Endothelial cell of umbilical vein (primary cell): ENCODE measurements at regions not wholly inside any gene's neighbourhood (a gene's known extent, or its start where the extent isn't known, plus 50 kb on each side); places are given as distances from the start of the nearest gene placed in this dataset.

Experiments
- BruUV-seq: library from RNA; stranded (reverse); fragments of 400-500 nt; replicated peaks from 2 replicates; lab custom pipeline; 2021; lab: Mats Ljungman, UMichigan
- CTCF ChIA-PET: fragments of 300-600, 350-600 bp; sonication (Branson Sonifier 250); formaldehyde crosslinking; loops from one replicate; lab custom pipeline; 2021; ENCODE audit warnings: antibody characterized with exemption, inconsistent platforms; lab: Charles Lee
- POLR2A ChIA-PET: fragments of 300-600, 350-600 bp; sonication (Branson Sonifier 250); formaldehyde crosslinking; loops from one replicate; lab custom pipeline; 2021; ENCODE audit warnings: antibody characterized with exemption, inconsistent platforms; lab: Charles Lee
- DNase-seq: peaks from one replicate; pipeline ENCODE4 v3.0.0-alpha.2; 2011; ENCODE audit warnings: low read depth, low spot score
- FAIRE-seq: peaks from 2 replicates; lab custom pipeline; 2011; peaks lifted over from hg19 to GRCh38; lab: Jason Lieb, UNC
- H2AFZ ChIP-seq: 2 replicates; pipeline ENCODE4 v1.6.0; 2012; ENCODE audit warnings: low read depth, low read length, control low read depth, inconsistent platforms
- H3K27ac ChIP-seq: 2 replicates; pipeline ENCODE4 v1.5.1; 2011; ENCODE audit warnings: low read depth, mild to moderate bottlenecking, control low read depth, low read length, moderate library complexity; ENCODE audit not compliant: insufficient read depth
- H3K27me3 ChIP-seq, 2 experiments: 2 replicates each; pipeline versions ENCODE4 v1.6.0 to v1.6.1; 2011; ENCODE audit warnings: low read length in 2 of 2, mixed read lengths in 1 of 2; ENCODE audit not compliant: control insufficient read depth in 2 of 2, insufficient read depth in 2 of 2
- H3K36me3 ChIP-seq, 2 experiments: 2 replicates in 1 of 2; 3 replicates in 1 of 2; pipeline ENCODE4 v1.5.1; 2011; ENCODE audit warnings: low read length in 2 of 2, mild to moderate bottlenecking in 1 of 2, moderate library complexity in 1 of 2; ENCODE audit not compliant: control insufficient read depth in 2 of 2, insufficient read depth in 2 of 2; ENCODE audit errors: extremely low read depth in 1 of 2
- H3K4me1 ChIP-seq: 3 replicates; pipeline ENCODE4 v1.5.1; 2011; ENCODE audit warnings: mild to moderate bottlenecking, low read length; ENCODE audit not compliant: control insufficient read depth, insufficient read depth; ENCODE audit errors: extremely low read depth
- H3K4me2 ChIP-seq: 2 replicates; pipeline ENCODE4 v1.6.1; 2011; ENCODE audit warnings: low read length, control low read depth, mixed read lengths; ENCODE audit not compliant: insufficient read depth
- H3K4me3 ChIP-seq, 3 experiments: fragments of 200-600 bp in 1 of 3; sonication (generic), shearing (Covaris generic) in 1 of 3; replicated peaks in 1 of 3; 2 replicates each; pipeline ENCODE4 v1.5.1; 2011 to 2016; ENCODE audit warnings: control low read depth in 3 of 3, low read length in 3 of 3, mild to moderate bottlenecking in 2 of 3, inconsistent platforms in 1 of 3, low read depth in 1 of 3, moderate library complexity in 1 of 3; ENCODE audit not compliant: insufficient read depth in 1 of 3
- H3K79me2 ChIP-seq: 2 replicates; pipeline ENCODE4 v1.6.0; 2012; ENCODE audit warnings: low read length, inconsistent platforms; ENCODE audit not compliant: control insufficient read depth, insufficient read depth
- H3K9ac ChIP-seq: replicated peaks from 2 replicates; pipeline ENCODE3; 2011; ENCODE audit warnings: low read length, control low read depth; ENCODE audit not compliant: insufficient read depth; ENCODE audit errors: extremely low read depth
- H3K9me1 ChIP-seq: replicated peaks from 3 replicates; pipeline ENCODE4 v1.6.0; 2011; ENCODE audit warnings: mild to moderate bottlenecking, low read length; ENCODE audit not compliant: control insufficient read depth, insufficient read depth; ENCODE audit errors: extremely low read depth
- H3K9me3 ChIP-seq: replicated peaks from 2 replicates; pipeline ENCODE4 v1.5.1; 2012; ENCODE audit warnings: low read length, inconsistent platforms; ENCODE audit not compliant: control insufficient read depth, insufficient read depth
- H4K20me1 ChIP-seq: replicated peaks from 2 replicates; pipeline ENCODE3; 2011; ENCODE audit warnings: mild to moderate bottlenecking, low read length; ENCODE audit not compliant: control insufficient read depth, insufficient read depth; ENCODE audit errors: extremely low read depth
- EZH2 ChIP-seq: IDR thresholded peaks from 2 replicates; pipeline ENCODE4 v1.6.1; 2012; ENCODE audit warnings: borderline replicate concordance, low read depth, mild to moderate bottlenecking, moderate library complexity, low read length, inconsistent platforms; ENCODE audit not compliant: severe bottlenecking
- FOS ChIP-seq: IDR thresholded peaks from 2 replicates; pipeline ENCODE4 v1.6.1; 2011; ENCODE audit warnings: mild to moderate bottlenecking, low read length, moderate library complexity, borderline replicate concordance; ENCODE audit not compliant: insufficient read depth
- GATA2 ChIP-seq: IDR thresholded peaks from 2 replicates; pipeline ENCODE4 v1.7.0; 2011; ENCODE audit warnings: low read depth, mild to moderate bottlenecking, moderate library complexity, mixed read lengths, low read length; ENCODE audit not compliant: insufficient read length, insufficient read depth
- JUN ChIP-seq: IDR thresholded peaks from 2 replicates; pipeline ENCODE4 v1.6.1; 2011; ENCODE audit warnings: borderline replicate concordance, low read depth; ENCODE audit not compliant: insufficient read length, insufficient read depth
- MAX ChIP-seq: IDR thresholded peaks from 2 replicates; pipeline ENCODE4 v1.6.1; 2011; ENCODE audit not compliant: insufficient read depth, insufficient read length
- MYC ChIP-seq: IDR thresholded peaks from one replicate; pipeline ENCODE4 v1.6.1; 2011; ENCODE audit warnings: mild to moderate bottlenecking, low read depth, low read length
- POLR2A ChIP-seq: IDR thresholded peaks from 2 replicates; pipeline ENCODE4 v1.6.1; 2012; ENCODE audit warnings: low read depth, mild to moderate bottlenecking, control low read depth, low read length
- POLR2AphosphoS5 ChIP-seq: IDR thresholded peaks from 2 replicates; pipeline ENCODE4 v1.6.1; 2012; ENCODE audit warnings: low read depth, mild to moderate bottlenecking, control low read depth, low read length, moderate library complexity; ENCODE audit not compliant: insufficient read depth
- dilution Hi-C: fragments of 300-500 bp; cut with MboI; formaldehyde crosslinking; loops from one replicate; pipeline ENCODE4 v1.15.0; 2019; ENCODE audit warnings: low sequenced_read_pairs; ENCODE audit not compliant: extremely low pct_ligation_motif_present
- intact Hi-C: fragments of 100-400 bp; cut with micrococcal nuclease; formaldehyde crosslinking; loops from one replicate; pipeline ENCODE4 v1.10.0; 2022
- TF ChIP-seq, protein P1 (sequence below), 2 donors: IDR thresholded peaks; 1 replicate in 1 of 2; 2 replicates in 1 of 2; pipeline ENCODE4 v1.5.1; 2011; ENCODE audit warnings: low read length in 2 of 2, mild to moderate bottlenecking in 2 of 2, moderate library complexity in 2 of 2, control low read depth in 1 of 2, inconsistent platforms in 1 of 2, low read depth in 1 of 2; ENCODE audit not compliant: insufficient read depth in 1 of 2; ENCODE audit errors: extremely low read depth in 1 of 2

DNA sequence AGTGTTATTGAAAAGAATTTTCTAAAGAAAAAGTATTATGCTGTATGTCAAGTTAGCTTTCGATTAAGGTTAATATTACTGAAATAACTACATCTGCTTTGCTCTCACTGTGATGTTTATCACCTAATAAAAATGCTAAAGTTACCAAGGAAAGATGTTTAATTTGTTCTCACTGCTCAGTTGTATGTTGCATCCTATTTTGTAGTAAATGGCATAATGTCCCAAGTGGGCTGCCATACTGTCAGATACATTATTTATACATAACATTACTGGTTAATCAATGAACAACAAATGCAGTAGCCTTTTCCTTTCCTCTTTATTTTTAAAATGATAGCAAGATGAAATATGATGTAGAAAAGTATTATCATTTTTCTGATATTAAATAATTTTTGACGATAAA is 226.3 kb upstream of the DACH1 start:
- Histone ChIP-seq H3K9me1 (no peaks in the 10 kb centered on the region), H3K4me3 (no peak overlapping the region), H4K20me1 (no peaks in the 10 kb centered on the region), H3K27me3 (no peaks in the 10 kb centered on the region), H3K79me2 (no peaks in the 10 kb centered on the region), H3K27ac (no peak overlapping the region), H3K9ac (no peak overlapping the region), H3K9me3 (no peaks in the 10 kb centered on the region), H3K4me1 (no peaks in the 10 kb centered on the region), H2AFZ (no peak overlapping the region), H3K4me2 (no peak overlapping the region), H3K36me3 (no peaks in the 10 kb centered on the region)
- TF ChIP-seq POLR2AphosphoS5 = no peak
- no peak for TF ChIP-seq FOS
- TF ChIP-seq, protein P1, sequence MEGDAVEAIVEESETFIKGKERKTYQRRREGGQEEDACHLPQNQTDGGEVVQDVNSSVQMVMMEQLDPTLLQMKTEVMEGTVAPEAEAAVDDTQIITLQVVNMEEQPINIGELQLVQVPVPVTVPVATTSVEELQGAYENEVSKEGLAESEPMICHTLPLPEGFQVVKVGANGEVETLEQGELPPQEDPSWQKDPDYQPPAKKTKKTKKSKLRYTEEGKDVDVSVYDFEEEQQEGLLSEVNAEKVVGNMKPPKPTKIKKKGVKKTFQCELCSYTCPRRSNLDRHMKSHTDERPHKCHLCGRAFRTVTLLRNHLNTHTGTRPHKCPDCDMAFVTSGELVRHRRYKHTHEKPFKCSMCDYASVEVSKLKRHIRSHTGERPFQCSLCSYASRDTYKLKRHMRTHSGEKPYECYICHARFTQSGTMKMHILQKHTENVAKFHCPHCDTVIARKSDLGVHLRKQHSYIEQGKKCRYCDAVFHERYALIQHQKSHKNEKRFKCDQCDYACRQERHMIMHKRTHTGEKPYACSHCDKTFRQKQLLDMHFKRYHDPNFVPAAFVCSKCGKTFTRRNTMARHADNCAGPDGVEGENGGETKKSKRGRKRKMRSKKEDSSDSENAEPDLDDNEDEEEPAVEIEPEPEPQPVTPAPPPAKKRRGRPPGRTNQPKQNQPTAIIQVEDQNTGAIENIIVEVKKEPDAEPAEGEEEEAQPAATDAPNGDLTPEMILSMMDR (IDR thresholded peaks at IDR 0.05; ENCODE audit: extremely low read depth in 1 of 2, insufficient read depth in 1 of 2, low read depth in 1 of 2, low read length in 2 of 2) = no peak
- no peak for TF ChIP-seq JUN
- no peak for TF ChIP-seq EZH2
- TF ChIP-seq MAX = no peak
- TF ChIP-seq POLR2A = no peak
- TF ChIP-seq GATA2 = no peak
- no peak for TF ChIP-seq MYC
- POLR2A ChIA-PET = no interaction called here
- DNase-seq (no peak), FAIRE-seq (no peak)
- CTCF ChIA-PET = no interaction called here
- dilution Hi-C loops = no loop called here
- no TSS peak for BruUV-seq
- intact Hi-C loops = no loop called here
